IMR-90 (cell line): ENCODE measurements at regions not wholly inside any gene's neighbourhood (a gene's known extent, or its start where the extent isn't known, plus 50 kb on each side); places are given as distances from the start of the nearest gene placed in this dataset.

Experiments
- ATAC-seq: fragments of 200-7000 bp; cut with Tn5 transposase; 2 replicates; pipeline ENCODE4 v1.9.1; 2020; ENCODE audit warnings: low read depth, mild to moderate bottlenecking, moderate library complexity
- BruUV-seq: library from RNA; stranded (reverse); fragments of 400-500 nt; replicated peaks from 2 replicates; lab custom pipeline; 2021; lab: Mats Ljungman, UMichigan
- CTCF ChIA-PET: fragments of 300-600 bp; formaldehyde crosslinking; extraction: SDS; loops from one replicate; lab custom pipeline; 2021; ENCODE audit warnings: antibody characterized with exemption; lab: Yijun Ruan, JAX
- POLR2A ChIA-PET: fragments of 300-600 bp; sonication (Branson Sonifier 250); formaldehyde crosslinking; loops from one replicate; lab custom pipeline; 2022; ENCODE audit warnings: antibody characterized with exemption; ENCODE audit not compliant: unreplicated experiment; lab: Charles Lee
- DNase-seq: peaks from one replicate; pipeline ENCODE4 v3.0.0; 2013
- H2AFZ ChIP-seq: replicated peaks from 2 replicates; pipeline ENCODE3; 2013; ENCODE audit warnings: low read length, mild to moderate bottlenecking; ENCODE audit not compliant: poor library complexity
- H2AK5ac ChIP-seq: 2 replicates; pipeline ENCODE4 v1.6.1; 2013; ENCODE audit warnings: low read depth, low read length, inconsistent platforms
- H2AK9ac ChIP-seq: replicated peaks from 2 replicates; pipeline ENCODE3; 2013; ENCODE audit warnings: mild to moderate bottlenecking, low read depth, low read length, moderate library complexity; ENCODE audit not compliant: poor library complexity
- H2BK120ac ChIP-seq: 2 replicates; pipeline ENCODE4 v1.6.1; 2013; ENCODE audit warnings: low read depth, low read length, inconsistent platforms
- H2BK15ac ChIP-seq: 3 replicates; pipeline ENCODE4 v1.6.1; 2013; ENCODE audit warnings: low read depth, low read length, inconsistent platforms
- H2BK20ac ChIP-seq: 2 replicates; pipeline ENCODE4 v1.6.1; 2013; ENCODE audit warnings: low read depth, mild to moderate bottlenecking, inconsistent platforms, low read length, moderate library complexity
- H2BK5ac ChIP-seq: 2 replicates; pipeline ENCODE4 v1.6.1; 2013; ENCODE audit warnings: mild to moderate bottlenecking, low read depth, low read length, inconsistent platforms; ENCODE audit not compliant: poor library complexity, severe bottlenecking
- H3K14ac ChIP-seq: replicated peaks from 2 replicates; pipeline ENCODE4 v1.6.1; 2013; ENCODE audit warnings: low read depth, low read length, inconsistent platforms
- H3K18ac ChIP-seq: 2 replicates; pipeline ENCODE4 v1.6.1; 2013; ENCODE audit warnings: low read depth, low read length, control low read depth
- H3K23ac ChIP-seq: 2 replicates; pipeline ENCODE4 v1.6.1; 2013; ENCODE audit warnings: low read depth, low read length, inconsistent platforms
- H3K27ac ChIP-seq: 2 replicates; pipeline ENCODE4 v1.5.1; 2013; ENCODE audit warnings: mild to moderate bottlenecking, control low read depth, low read length; ENCODE audit not compliant: insufficient read depth
- H3K27me3 ChIP-seq: 2 replicates; pipeline ENCODE4 v1.6.1; 2013; ENCODE audit warnings: low read length; ENCODE audit not compliant: control insufficient read depth, insufficient read depth
- H3K36me3 ChIP-seq: 2 replicates; pipeline ENCODE4 v1.6.1; 2013; ENCODE audit warnings: low read length, mixed read lengths; ENCODE audit not compliant: control insufficient read depth, insufficient read depth
- H3K4ac ChIP-seq: 2 replicates; pipeline ENCODE4 v1.6.1; 2013; ENCODE audit warnings: low read depth, low read length, inconsistent platforms
- H3K4me1 ChIP-seq: 2 replicates; pipeline ENCODE4 v1.6.1; 2013; ENCODE audit warnings: low read length, mixed read lengths; ENCODE audit not compliant: control insufficient read depth, insufficient read depth
- H3K4me2 ChIP-seq: 2 replicates; pipeline ENCODE4 v1.6.1; 2013; ENCODE audit warnings: low read depth, mild to moderate bottlenecking, control low read depth, low read length, moderate library complexity
- H3K4me3 ChIP-seq: 2 replicates; pipeline ENCODE4 v1.5.1; 2013; ENCODE audit warnings: low read depth, mild to moderate bottlenecking, control low read depth, low read length, moderate library complexity; ENCODE audit not compliant: insufficient read depth
- H3K56ac ChIP-seq: 2 replicates; pipeline ENCODE4 v1.6.1; 2013; ENCODE audit warnings: low read length, inconsistent platforms; ENCODE audit not compliant: insufficient read depth; ENCODE audit errors: extremely low read depth
- H3K79me1 ChIP-seq, 2 experiments: 2 replicates each; pipeline ENCODE4 v1.6.1; 2013; ENCODE audit warnings: low read length in 2 of 2, inconsistent platforms in 1 of 2, low read depth in 1 of 2
- H3K9ac ChIP-seq: 2 replicates; pipeline ENCODE4 v1.6.1; 2013; ENCODE audit warnings: low read depth, low read length, control low read depth
- H3K9me1 ChIP-seq: 2 replicates; pipeline ENCODE4 v1.6.1; 2013; ENCODE audit warnings: low read length, inconsistent platforms; ENCODE audit not compliant: insufficient read depth
- H3K9me3 ChIP-seq: 2 replicates; pipeline ENCODE4 v1.6.1; 2013; ENCODE audit warnings: low read length; ENCODE audit not compliant: control insufficient read depth, insufficient read depth
- H4K20me1 ChIP-seq: 2 replicates; pipeline ENCODE4 v1.6.1; 2013; ENCODE audit warnings: low read length, inconsistent platforms; ENCODE audit not compliant: insufficient read depth
- H4K5ac ChIP-seq: 2 replicates; pipeline ENCODE4 v1.6.1; 2013; ENCODE audit warnings: mild to moderate bottlenecking, low read depth, low read length, control low read depth
- H4K8ac ChIP-seq, 2 experiments: 2 replicates each; pipeline ENCODE4 v1.6.1; 2013; ENCODE audit warnings: low read depth in 2 of 2, low read length in 2 of 2, control low read depth in 1 of 2, inconsistent platforms in 1 of 2
- H4K91ac ChIP-seq: 2 replicates; pipeline ENCODE4 v1.6.1; 2013; ENCODE audit warnings: low read depth, low read length, inconsistent platforms; ENCODE audit not compliant: insufficient read depth
- WGBS, 2 experiments: methylation state at CpG; one replicate each; pipeline versions ENCODE4 v1.1.5 to v1.1.7; 2013; ENCODE audit warnings: missing lambda C conversion rate in 2 of 2; ENCODE audit not compliant: insufficient read length in 1 of 2; ENCODE audit errors: extremely low coverage in 2 of 2; 5-methylcytosine and 5-hydroxymethylcytosine counted together
- dilution Hi-C: fragments of 300-500 bp; cut with HindIII; formaldehyde crosslinking; loops from one replicate; pipeline ENCODE4 v1.14.3; 2018; ENCODE audit warnings: low sequenced_read_pairs; ENCODE audit not compliant: unreplicated experiment
- in situ Hi-C: fragments of 300-500 bp; cut with MboI; formaldehyde crosslinking; loops from 3 replicates; pipeline ENCODE4 v1.14.3; 2019; ENCODE audit warnings: low sequenced_read_pairs, inconsistent platforms, mixed read lengths
- intact Hi-C: fragments of 100-400 bp; cut with micrococcal nuclease; formaldehyde crosslinking; loops from 2 replicates; pipeline ENCODE4 v1.10.0; 2022
- TF ChIP-seq, protein P1 (sequence below): conservative IDR thresholded peaks from 2 replicates; pipeline ENCODE4 v1.5.1; 2012; ENCODE audit warnings: mild to moderate bottlenecking, low read depth, low read length, improper control_type of control experiment

DNA sequence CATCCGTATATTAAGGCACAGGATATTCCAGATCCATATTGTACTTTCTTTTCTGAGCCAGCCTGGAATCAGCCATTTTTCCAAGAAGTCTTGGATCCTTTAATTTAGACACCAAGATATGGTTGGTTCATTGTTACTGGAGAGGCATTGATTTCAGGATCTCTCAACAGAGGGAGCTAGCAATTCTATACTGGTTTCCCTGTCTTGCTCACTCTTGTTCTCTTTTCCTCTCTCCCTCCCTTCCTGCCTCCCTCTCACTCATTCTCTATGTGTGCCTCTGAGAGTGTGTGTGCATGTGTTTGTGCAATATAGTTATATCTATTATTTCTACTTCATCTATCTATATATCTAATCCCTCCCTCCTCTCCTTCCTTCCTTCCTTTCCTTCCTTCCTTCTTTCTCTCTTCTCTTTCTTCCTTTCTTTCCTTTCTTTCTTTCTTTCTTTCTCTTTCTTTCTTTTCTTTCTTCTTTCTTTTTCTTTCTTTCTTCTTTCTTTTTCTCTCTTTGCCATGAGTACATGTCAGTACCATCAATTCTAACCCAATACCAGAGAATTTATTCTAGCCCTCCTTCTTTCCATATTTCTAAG is 299.1 kb downstream of the EPHA7 start:
- Histone ChIP-seq H3K9ac (no peak overlapping the region), H4K5ac (no peak overlapping the region), H3K79me1 (no peaks in the 10 kb centered on the region), H2BK120ac (no peak overlapping the region), H4K91ac (no peak overlapping the region), H2AK5ac (no peak overlapping the region), H3K9me1 (no peaks in the 10 kb centered on the region), H3K9me3 (no peaks in the 10 kb centered on the region), H3K4me2 (no peak overlapping the region), H3K36me3 (no peaks in the 10 kb centered on the region), H3K14ac (no peak overlapping the region), H3K4me3 (no peak overlapping the region), H2BK5ac (no peak overlapping the region), H3K27me3 (no peaks in the 10 kb centered on the region), H2BK20ac (no peak overlapping the region), H3K27ac (no peak overlapping the region), H3K56ac (no peak overlapping the region), H4K20me1 (no peaks in the 10 kb centered on the region), H3K4ac (no peak overlapping the region), H2AK9ac (no peak overlapping the region), H3K23ac (no peak overlapping the region), H3K4me1 (no peaks in the 10 kb centered on the region), H3K18ac (no peak overlapping the region), H4K8ac (no peak overlapping the region), H2AFZ (no peak overlapping the region), H2BK15ac (no peak overlapping the region)
- dilution Hi-C loops (no loop called here), intact Hi-C loops (no loop called here), in situ Hi-C loops (no loop called here)
- BruUV-seq = no TSS peak
- POLR2A ChIA-PET = no interaction called here
- no CpG with 5 or more reads among the region's 1 CpG for WGBS, 2 experiments
- ATAC-seq = no peak
- TF ChIP-seq, protein P1, sequence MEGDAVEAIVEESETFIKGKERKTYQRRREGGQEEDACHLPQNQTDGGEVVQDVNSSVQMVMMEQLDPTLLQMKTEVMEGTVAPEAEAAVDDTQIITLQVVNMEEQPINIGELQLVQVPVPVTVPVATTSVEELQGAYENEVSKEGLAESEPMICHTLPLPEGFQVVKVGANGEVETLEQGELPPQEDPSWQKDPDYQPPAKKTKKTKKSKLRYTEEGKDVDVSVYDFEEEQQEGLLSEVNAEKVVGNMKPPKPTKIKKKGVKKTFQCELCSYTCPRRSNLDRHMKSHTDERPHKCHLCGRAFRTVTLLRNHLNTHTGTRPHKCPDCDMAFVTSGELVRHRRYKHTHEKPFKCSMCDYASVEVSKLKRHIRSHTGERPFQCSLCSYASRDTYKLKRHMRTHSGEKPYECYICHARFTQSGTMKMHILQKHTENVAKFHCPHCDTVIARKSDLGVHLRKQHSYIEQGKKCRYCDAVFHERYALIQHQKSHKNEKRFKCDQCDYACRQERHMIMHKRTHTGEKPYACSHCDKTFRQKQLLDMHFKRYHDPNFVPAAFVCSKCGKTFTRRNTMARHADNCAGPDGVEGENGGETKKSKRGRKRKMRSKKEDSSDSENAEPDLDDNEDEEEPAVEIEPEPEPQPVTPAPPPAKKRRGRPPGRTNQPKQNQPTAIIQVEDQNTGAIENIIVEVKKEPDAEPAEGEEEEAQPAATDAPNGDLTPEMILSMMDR = no peak
- DNase-seq = no peak
- CTCF ChIA-PET = no interaction called here
